ENCODE measurements at regions not wholly inside any gene's neighbourhood (a gene's known extent, or its start where the extent isn't known, plus 50 kb on each side); places are given as distances from the start of the nearest gene placed in this dataset.

GRCh38 chr10:3662775-3663174 is 122.2 kb downstream of the KLF6 start:
- TF ChIP-seq CTCF (IDR thresholded peaks at IDR 0.05; ENCODE audit: insufficient read depth, low read length) (no peak), REST (IDR thresholded peaks at IDR 0.05; ENCODE audit: insufficient replicate concordance, low read depth) (no peak), POLR2AphosphoS5 (IDR thresholded peaks at IDR 0.05; ENCODE audit: low read depth) (no peak), GABPA (IDR thresholded peaks at IDR 0.05; ENCODE audit: low read depth) (no peak), SPI1 (IDR thresholded peaks at IDR 0.05; ENCODE audit: borderline replicate concordance, low read depth) (no peak)
